Peyer's patch (tissue), 4 donors: ENCODE measurements at regions not wholly inside any gene's neighbourhood (a gene's known extent, or its start where the extent isn't known, plus 50 kb on each side); places are given as distances from the start of the nearest gene placed in this dataset.
"Not testable (repeated sequence)": the region's sequence is repeated elsewhere in the genome, so short reads cannot be mapped to it uniquely, and the experiment has no call there.

Experiments used
- DNase-seq, 3 donors: peaks; one replicate each; pipeline ENCODE4 v3.0.0-alpha.2; 2017 to 2019
- H3K27ac ChIP-seq, 4 donors: fragments of 200-600 bp; sonication (generic); one replicate each; pipeline ENCODE4 v1.5.1; 2016 to 2019
- H3K27me3 ChIP-seq, 2 donors: fragments of 200-600 bp; sonication (generic); one replicate each; pipeline ENCODE4 v1.5.1; 2019
- H3K36me3 ChIP-seq, 3 donors: fragments of 200-600 bp; sonication (generic); one replicate each; pipeline ENCODE4 v1.5.1; 2016 to 2019
- H3K4me1 ChIP-seq, 4 donors: fragments of 200-600 bp; sonication (generic); one replicate each; pipeline ENCODE4 v1.5.1; 2016 to 2019
- H3K4me3 ChIP-seq, 4 donors: fragments of 200-600 bp; sonication (generic); 1 replicate in 3 of 4; 2 replicates in 1 of 4; pipeline ENCODE4 v1.5.1; 2016 to 2019; ENCODE audit warnings: mild to moderate bottlenecking in 1 of 4
- H3K9me3 ChIP-seq, 4 donors: fragments of 200-600 bp; sonication (generic); one replicate each; pipeline ENCODE4 v1.5.1; 2016 to 2019; ENCODE audit warnings: mild to moderate bottlenecking in 1 of 4
- POLR2A ChIP-seq, 2 donors: fragments of 450-650 bp; IDR thresholded peaks; one replicate each; pipeline ENCODE4 v1.5.1; 2017; ENCODE audit warnings: antibody characterized with exemption in 2 of 2, mild to moderate bottlenecking in 2 of 2, moderate library complexity in 2 of 2
- TF ChIP-seq, protein P1 (sequence below), 6 experiments: fragments of 450-650 bp in 4 of 6; fragments of 200-600 bp in 2 of 6; sonication (generic) in 1 of 6; IDR thresholded peaks; one replicate each; pipeline ENCODE4 v1.5.1; 2017 to 2019; ENCODE audit warnings: antibody characterized with exemption in 6 of 6, mild to moderate bottlenecking in 3 of 6, moderate library complexity in 1 of 6

DNA sequence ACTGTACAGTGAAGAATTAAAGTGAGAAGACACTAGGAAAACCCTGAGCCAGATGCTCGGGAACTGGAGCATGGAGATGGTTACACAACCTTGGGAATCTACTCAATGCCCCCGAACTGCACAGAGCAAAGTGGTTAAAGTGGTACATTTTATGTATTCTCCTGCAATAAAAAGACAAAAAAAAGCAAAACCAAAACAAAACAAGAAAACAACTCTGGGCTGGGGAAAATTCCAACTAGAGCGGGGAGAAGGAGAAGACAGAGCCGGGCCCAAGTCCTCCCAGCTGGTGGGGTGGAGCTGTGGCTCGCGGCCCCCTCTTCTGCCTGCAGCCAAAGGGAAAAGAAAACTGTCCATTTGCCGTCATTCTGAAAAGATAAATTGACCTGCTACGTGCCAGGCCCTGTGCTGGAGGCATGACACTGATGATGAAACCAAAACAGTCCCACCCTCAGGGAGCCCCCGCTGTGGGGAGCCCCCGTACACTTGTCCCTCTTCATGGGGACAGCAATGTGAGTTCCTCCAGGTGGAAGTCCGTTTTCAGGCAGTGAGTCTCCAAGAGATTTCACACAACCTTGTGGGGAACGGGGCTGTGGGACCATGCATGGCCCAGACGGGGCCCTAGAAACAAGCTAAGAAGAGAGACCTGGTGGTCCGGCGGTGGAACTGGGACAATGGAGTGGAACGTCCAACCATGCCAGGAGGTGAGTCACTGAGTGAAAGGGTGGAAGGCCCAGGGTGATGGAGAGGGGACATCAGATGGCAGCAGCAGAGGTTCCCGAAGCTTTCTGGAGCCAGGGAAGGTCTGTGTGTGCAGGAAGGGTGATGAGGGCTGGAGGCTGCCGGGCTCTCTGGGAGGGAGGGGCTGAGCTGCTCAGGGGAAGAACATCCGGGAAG, 114.8 kb upstream of the COL5A1 start:
- TF ChIP-seq, protein P1, sequence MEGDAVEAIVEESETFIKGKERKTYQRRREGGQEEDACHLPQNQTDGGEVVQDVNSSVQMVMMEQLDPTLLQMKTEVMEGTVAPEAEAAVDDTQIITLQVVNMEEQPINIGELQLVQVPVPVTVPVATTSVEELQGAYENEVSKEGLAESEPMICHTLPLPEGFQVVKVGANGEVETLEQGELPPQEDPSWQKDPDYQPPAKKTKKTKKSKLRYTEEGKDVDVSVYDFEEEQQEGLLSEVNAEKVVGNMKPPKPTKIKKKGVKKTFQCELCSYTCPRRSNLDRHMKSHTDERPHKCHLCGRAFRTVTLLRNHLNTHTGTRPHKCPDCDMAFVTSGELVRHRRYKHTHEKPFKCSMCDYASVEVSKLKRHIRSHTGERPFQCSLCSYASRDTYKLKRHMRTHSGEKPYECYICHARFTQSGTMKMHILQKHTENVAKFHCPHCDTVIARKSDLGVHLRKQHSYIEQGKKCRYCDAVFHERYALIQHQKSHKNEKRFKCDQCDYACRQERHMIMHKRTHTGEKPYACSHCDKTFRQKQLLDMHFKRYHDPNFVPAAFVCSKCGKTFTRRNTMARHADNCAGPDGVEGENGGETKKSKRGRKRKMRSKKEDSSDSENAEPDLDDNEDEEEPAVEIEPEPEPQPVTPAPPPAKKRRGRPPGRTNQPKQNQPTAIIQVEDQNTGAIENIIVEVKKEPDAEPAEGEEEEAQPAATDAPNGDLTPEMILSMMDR (IDR thresholded peaks at IDR 0.05): no peak
- TF ChIP-seq POLR2A (IDR thresholded peaks at IDR 0.05): no peak
- no peaks in the 10 kb centered on the region for H3K27me3 ChIP-seq
- H3K4me1 ChIP-seq: no peaks in the 10 kb centered on the region
- no peaks in the 10 kb centered on the region for H3K9me3 ChIP-seq
- no peaks in the 10 kb centered on the region for H3K36me3 ChIP-seq
- peak in 2 of 3 donors; percentile 45 to 46 for DNase-seq
- no peak overlapping the region for H3K4me3 ChIP-seq
- peak overlapping the region in 3 of 4 donors; percentile 9 to 77 (median 51) for H3K27ac ChIP-seq

DNA sequence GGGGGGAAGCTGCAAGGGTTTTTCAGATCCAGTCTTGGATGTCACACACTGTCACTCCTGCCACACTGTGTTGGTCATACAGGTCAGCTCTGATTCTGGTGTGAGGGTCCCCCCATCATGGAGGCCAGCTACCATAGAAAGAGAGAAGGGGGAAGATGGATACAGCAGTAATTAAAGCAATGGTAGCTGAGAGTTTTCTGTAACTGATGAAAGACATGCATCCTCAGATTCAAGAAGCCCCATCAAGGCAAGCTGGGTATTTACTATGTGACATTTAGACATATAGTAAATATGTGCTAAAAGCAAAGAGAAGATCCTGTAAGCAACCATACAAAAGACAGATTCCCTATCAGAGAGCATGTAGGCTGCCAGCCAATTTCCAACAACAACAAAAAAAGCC, 110.9 kb upstream of the COL5A1 start:
- no peaks in the 10 kb centered on the region for H3K27me3 ChIP-seq
- TF ChIP-seq POLR2A (IDR thresholded peaks at IDR 0.05): no peak
- TF ChIP-seq, protein P1 (IDR thresholded peaks at IDR 0.05): no peak
- DNase-seq: peak in 1 of 3 donors; percentile 1
- peaks cover 0 to 13% (median 0%) of the 10 kb centered on the region in 4 donors for H3K4me1 ChIP-seq
- H3K9me3 ChIP-seq: no peaks in the 10 kb centered on the region
- no peak overlapping the region for H3K4me3 ChIP-seq
- peak overlapping the region in 1 of 4 donors; percentile 42 for H3K27ac ChIP-seq
- H3K36me3 ChIP-seq: no peaks in the 10 kb centered on the region

DNA sequence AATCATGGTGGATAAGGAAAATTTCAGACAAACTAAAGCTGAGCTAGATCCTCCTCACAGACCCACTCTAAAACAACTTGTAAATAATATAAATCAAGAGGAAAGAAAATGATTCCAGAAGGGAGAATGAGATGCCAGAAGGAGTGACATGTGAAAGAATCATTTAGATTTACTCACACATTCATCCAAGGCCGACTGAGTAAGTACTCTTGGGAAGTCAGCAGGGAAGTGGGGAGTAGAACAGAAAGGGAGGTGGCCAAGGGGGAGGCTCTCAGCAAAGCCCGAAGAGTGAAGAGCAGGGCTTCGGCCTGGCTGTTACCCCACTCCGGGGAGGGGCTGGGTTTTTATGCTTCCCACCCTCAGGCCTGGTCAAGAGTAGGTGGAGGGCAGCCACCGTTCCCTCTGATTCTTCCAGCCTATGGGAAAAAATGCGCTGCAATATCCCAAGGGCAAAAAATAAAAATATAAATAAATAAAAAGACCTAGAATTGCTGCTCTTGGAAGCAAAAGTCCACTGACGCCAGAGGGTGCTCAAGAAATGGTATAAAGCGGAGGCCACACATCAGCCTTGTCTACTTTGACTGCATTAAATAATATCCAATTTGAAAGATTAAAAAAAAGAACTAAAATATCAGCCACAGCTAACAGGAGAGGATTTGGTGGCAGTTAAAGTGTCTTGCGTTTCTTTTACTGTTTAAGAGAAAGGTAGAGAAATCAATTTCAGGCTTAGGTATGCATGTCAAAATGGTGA, 110.2 kb upstream of the COL5A1 start:
- no peak for TF ChIP-seq POLR2A (IDR thresholded peaks at IDR 0.05)
- TF ChIP-seq, protein P1 (IDR thresholded peaks at IDR 0.05): no peak
- no peaks in the 10 kb centered on the region for H3K27me3 ChIP-seq
- H3K4me1 ChIP-seq: peaks cover 0 to 13% (median 0%) of the 10 kb centered on the region in 4 donors
- H3K27ac ChIP-seq: peak overlapping the region in 1 of 4 donors; percentile 42
- DNase-seq: peak in 1 of 3 donors; percentile 11
- no peaks in the 10 kb centered on the region for H3K9me3 ChIP-seq
- no peak overlapping the region for H3K4me3 ChIP-seq
- no peaks in the 10 kb centered on the region for H3K36me3 ChIP-seq

DNA sequence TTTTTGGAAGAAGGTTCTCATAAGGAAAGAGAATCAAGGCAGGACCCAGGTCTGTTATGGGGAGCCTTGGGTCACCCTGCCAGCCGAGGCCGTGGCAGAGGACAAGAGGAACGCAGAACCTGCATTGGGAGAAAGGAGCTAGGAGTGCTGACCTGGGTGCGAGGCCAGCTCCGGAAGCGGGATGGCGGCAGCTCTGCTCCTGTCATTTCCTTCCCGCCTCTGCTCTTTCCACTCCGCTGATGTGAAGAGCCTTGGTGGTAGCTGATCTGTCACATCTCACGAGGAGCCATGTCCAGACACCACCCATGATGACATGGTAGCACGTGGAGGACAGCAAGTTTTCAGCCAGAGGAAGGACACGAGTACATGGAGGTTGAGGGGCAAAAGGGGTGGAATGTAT, 109.5 kb upstream of the COL5A1 start:
- H3K4me1 ChIP-seq: peaks cover 0 to 13% (median 0%) of the 10 kb centered on the region in 4 donors
- H3K27ac ChIP-seq: peak overlapping the region in 1 of 4 donors; percentile 42
- TF ChIP-seq, protein P1 (IDR thresholded peaks at IDR 0.05): no peak
- TF ChIP-seq POLR2A (IDR thresholded peaks at IDR 0.05): no peak
- no peaks in the 10 kb centered on the region for H3K36me3 ChIP-seq
- DNase-seq: peak in 1 of 3 donors; percentile 26
- H3K4me3 ChIP-seq: no peak overlapping the region
- H3K27me3 ChIP-seq: no peaks in the 10 kb centered on the region
- no peaks in the 10 kb centered on the region for H3K9me3 ChIP-seq

DNA sequence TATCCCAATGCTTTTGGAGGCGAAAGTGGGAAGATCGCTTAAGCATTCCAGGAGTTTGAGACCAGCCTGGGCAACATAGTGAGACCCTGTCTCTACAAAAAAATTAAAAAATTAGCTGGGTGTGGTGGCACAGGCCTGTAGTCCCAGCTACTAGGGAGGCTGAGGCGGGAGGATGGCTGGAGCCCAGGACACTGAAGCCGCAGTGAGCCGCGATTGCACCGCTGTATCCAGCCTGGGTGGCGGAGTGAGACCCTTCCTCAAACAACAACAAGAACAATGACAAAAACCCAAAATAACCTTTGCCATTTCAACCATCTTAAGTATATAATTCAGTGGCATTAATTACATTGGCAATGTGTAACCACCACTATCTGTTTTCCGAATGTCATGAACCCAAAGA, 108.9 kb upstream of the COL5A1 start:
- H3K27ac ChIP-seq, H3K9me3 ChIP-seq, H3K4me3 ChIP-seq, H3K36me3 ChIP-seq, H3K27me3 ChIP-seq: not testable (repeated sequence)
- peaks cover 0 to 13% (median 0%) of the 10 kb centered on the region in 4 donors for H3K4me1 ChIP-seq
- peak in 1 of 3 donors; percentile 9 for DNase-seq
